Tibial artery (tissue), 4 donors: ENCODE measurements at regions not wholly inside any gene's neighbourhood (a gene's known extent, or its start where the extent isn't known, plus 50 kb on each side); places are given as distances from the start of the nearest gene placed in this dataset.
"Not testable (repeated sequence)": the region's sequence is repeated elsewhere in the genome, so short reads cannot be mapped to it uniquely, and the experiment has no call there.

Source experiments
- DNase-seq, 2 donors: peaks; one replicate each; pipeline ENCODE4 v3.0.0-alpha.2; 2019
- H3K27ac ChIP-seq, 2 donors: fragments of 200-600 bp; sonication (generic) in 1 of 2; 1 replicate in 1 of 2; 2 replicates in 1 of 2; pipeline ENCODE4 v1.5.1; 2018 to 2019; ENCODE audit warnings: mild to moderate bottlenecking in 1 of 2
- H3K27me3 ChIP-seq, 2 donors: fragments of 200-600 bp; sonication (generic) in 1 of 2; one replicate each; pipeline versions ENCODE4 v1.5.1 to v1.6.0; 2016 to 2019
- H3K36me3 ChIP-seq, 3 donors: fragments of 200-600 bp; sonication (generic) in 2 of 3; one replicate each; pipeline ENCODE4 v1.5.1; 2016 to 2019; ENCODE audit warnings: mild to moderate bottlenecking in 2 of 3
- H3K4me1 ChIP-seq, 4 donors: fragments of 200-600 bp; sonication (generic) in 2 of 4; 1 replicate in 3 of 4; 2 replicates in 1 of 4; pipeline ENCODE4 v1.5.1; 2016 to 2019
- H3K4me3 ChIP-seq, 2 donors: fragments of 200-600 bp; sonication (generic) in 1 of 2; 1 replicate in 1 of 2; 2 replicates in 1 of 2; pipeline ENCODE4 v1.5.1; 2018 to 2019; ENCODE audit warnings: mild to moderate bottlenecking in 2 of 2
- H3K9me3 ChIP-seq, 3 donors: fragments of 200-600 bp; sonication (generic) in 1 of 3; one replicate each; pipeline ENCODE4 v1.5.1; 2016 to 2019
- CTCF ChIP-seq, 2 experiments: fragments of 200-600 bp in 1 of 2; fragments of 450-650 bp in 1 of 2; IDR thresholded peaks; one replicate each; pipeline ENCODE4 v1.5.1; 2017 to 2019; ENCODE audit warnings: antibody characterized with exemption in 2 of 2, mild to moderate bottlenecking in 1 of 2, moderate library complexity in 1 of 2
- intact Hi-C: fragments of 100-400 bp; cut with DNase I; formaldehyde crosslinking; loops from one replicate; pipeline ENCODE4 v1.15.0; 2023; ENCODE audit warnings: low total_unique reads

DNA sequence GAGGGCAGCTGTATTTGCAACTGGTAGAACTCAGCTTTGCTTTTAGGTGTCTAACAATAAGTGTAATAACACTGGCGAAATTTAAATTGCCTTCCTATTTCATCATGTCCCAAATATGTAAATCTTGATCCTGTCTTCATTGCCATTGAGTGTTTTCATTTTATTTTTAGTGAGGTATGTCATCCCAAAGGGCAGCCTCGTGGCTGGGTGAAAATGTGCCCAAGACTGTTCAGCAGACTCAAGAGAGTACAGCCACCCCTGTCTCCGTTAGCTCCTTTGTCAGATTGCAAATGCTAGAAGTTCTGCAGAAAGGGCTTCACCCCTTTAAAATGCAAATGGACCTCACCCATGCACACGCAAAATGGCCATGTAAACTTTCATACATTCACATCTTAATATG lies 278.8 kb downstream of the RND3 start:
- H3K27me3 ChIP-seq: no peaks in the 10 kb centered on the region
- intact Hi-C loops: no loop called here
- H3K36me3 ChIP-seq: no peaks in the 10 kb centered on the region
- no peaks in the 10 kb centered on the region for H3K9me3 ChIP-seq
- H3K4me3 ChIP-seq: no peak overlapping the region
- no peak for DNase-seq
- peaks cover 0 to 64% (median 33%) of the 10 kb centered on the region in 4 donors for H3K4me1 ChIP-seq
- no peak for TF ChIP-seq CTCF (IDR thresholded peaks at IDR 0.05)
- H3K27ac ChIP-seq: no peak overlapping the region

- Histone ChIP-seq H3K27ac (no peak overlapping the region), H3K4me1 (peaks cover 0 to 62% (median 33%) of the 10 kb centered on the region in 4 donors), H3K36me3 (no peaks in the 10 kb centered on the region), H3K9me3 (no peaks in the 10 kb centered on the region), H3K27me3 (no peaks in the 10 kb centered on the region), H3K4me3 (no peak overlapping the region)
- no peak for TF ChIP-seq CTCF (IDR thresholded peaks at IDR 0.05)
- intact Hi-C loops: no loop called here
- no peak for DNase-seq
Measured at GRCh38 chr2:150207979-150208378, 279.5 kb downstream of the RND3 start.

DNA sequence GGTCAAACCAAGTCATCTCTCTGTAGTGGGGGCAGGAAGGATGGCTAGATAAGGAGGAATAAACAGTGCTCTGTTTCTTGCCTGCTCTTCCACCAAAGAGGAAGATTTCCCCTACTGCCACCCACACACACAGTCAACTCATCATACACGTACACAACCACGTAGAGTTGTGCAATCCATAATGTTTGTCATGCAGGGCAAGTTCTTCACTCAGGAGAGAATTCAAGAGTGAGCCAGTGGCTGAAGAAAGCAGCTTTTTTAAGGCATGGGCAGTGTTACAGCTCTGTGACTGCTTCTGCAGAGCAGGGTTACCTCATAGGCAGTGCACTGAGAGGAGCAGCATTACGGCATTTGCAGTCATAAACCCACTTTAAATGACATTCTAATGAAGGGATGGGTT lies 283.0 kb downstream of the RND3 start:
- TF ChIP-seq CTCF (IDR thresholded peaks at IDR 0.05): no peak
- Histone ChIP-seq H3K27ac (no peak overlapping the region), H3K4me1 (peaks cover 0 to 28% (median 20%) of the 10 kb centered on the region in 4 donors), H3K9me3 (no peaks in the 10 kb centered on the region), H3K27me3 (no peaks in the 10 kb centered on the region), H3K4me3 (no peak overlapping the region), H3K36me3 (no peaks in the 10 kb centered on the region)
- intact Hi-C loops: no loop called here
- no peak for DNase-seq

GRCh38 chr2:150194816-150195215 lies 292.7 kb downstream of the RND3 start:
- H3K4me3 ChIP-seq, H3K27ac ChIP-seq, H3K9me3 ChIP-seq, intact Hi-C loops, H3K4me1 ChIP-seq, H3K27me3 ChIP-seq, H3K36me3 ChIP-seq, DNase-seq: not testable (repeated sequence)

- Histone ChIP-seq H3K27me3 (no peaks in the 10 kb centered on the region), H3K4me3 (no peak overlapping the region), H3K27ac (no peak overlapping the region), H3K9me3 (no peaks in the 10 kb centered on the region), H3K4me1 (peaks cover 0 to 10% (median 4%) of the 10 kb centered on the region in 4 donors), H3K36me3 (no peaks in the 10 kb centered on the region)
- DNase-seq: no peak
- TF ChIP-seq CTCF (IDR thresholded peaks at IDR 0.05): no peak
- intact Hi-C loops: no loop called here
Measured at GRCh38 chr2:150192701-150193100, 294.8 kb downstream of the RND3 start.

GRCh38 chr2:150191349-150191748 lies 296.1 kb downstream of the RND3 start:
- no peak for DNase-seq

More at GRCh38 chr2:150191349-150191748, 296.1 kb downstream of the RND3 start:
- intact Hi-C loops: no loop called here
- H3K27me3 ChIP-seq: no peaks in the 10 kb centered on the region
- TF ChIP-seq CTCF (IDR thresholded peaks at IDR 0.05): no peak
- no peaks in the 10 kb centered on the region for H3K9me3 ChIP-seq
- no peak overlapping the region for H3K4me3 ChIP-seq
- H3K4me1 ChIP-seq: peaks cover 0 to 10% (median 4%) of the 10 kb centered on the region in 4 donors
- H3K36me3 ChIP-seq: no peaks in the 10 kb centered on the region
- no peak overlapping the region for H3K27ac ChIP-seq
